ENCODE measurements at regions not wholly inside any gene's neighbourhood (a gene's known extent, or its start where the extent isn't known, plus 50 kb on each side); places are given as distances from the start of the nearest gene placed in this dataset.

DNA sequence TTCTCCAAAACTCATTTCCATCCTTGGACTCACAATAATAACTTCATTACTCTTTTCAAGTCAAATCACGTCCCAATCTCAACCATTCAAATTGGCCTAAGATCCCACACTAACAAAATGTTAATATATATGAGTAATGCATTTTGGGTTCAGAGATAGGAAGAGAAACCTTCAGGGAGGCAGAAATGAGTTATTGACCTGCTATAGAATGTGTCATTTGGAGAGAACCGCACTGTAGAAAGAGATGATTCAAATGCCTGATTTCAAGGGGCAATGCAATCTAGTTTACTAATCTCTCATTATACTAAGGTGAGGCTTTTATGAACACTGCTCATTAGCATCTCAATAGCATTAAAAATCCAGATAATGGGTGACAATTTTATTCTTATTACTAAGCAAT, 1595.0 kb upstream of the GOT2 start:
- DNase-seq = no peak

DNA sequence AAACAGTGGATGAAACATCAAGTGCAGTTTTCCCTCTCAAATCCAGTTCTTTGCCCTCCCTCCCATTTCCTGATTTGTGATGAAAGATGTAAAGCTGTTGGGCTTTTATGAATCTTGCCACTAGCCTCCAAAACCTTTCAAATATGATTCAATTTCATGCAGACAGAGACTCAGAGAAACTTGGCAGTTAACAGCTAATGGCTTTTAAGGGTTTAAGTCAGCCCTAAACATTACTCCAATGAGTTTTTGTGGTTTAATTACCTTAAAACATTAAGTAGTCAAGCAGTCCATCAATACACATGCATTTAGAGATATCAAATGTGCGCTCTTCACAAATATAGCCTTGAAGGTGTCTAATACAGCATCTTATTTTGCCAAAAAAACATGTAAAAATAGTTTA, 1594.0 kb upstream of the GOT2 start:
- DNase-seq = no peak

DNA sequence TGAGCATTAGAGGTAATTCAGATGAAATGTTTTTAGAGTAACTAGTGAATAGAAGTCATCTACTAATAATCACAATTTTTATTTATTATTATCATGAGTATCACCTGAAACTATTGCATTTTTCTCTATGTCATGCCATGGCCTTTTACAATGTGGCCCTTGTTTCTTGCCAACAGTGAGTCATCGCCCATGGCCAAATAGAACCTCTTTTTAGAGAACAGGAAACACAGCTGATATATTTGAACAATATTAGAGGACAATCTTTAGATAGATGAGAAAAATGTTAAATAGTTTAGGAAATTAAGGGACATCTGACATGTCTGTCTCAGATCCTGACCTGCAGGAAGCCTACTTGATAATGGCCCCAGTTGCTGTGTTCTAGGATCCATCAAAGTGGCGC, 1584.4 kb upstream of the GOT2 start:
- DNase-seq = no peak

GRCh38 chr16:60310846-60311445, 1576.8 kb upstream of the GOT2 start:
- no peak for DNase-seq

DNA sequence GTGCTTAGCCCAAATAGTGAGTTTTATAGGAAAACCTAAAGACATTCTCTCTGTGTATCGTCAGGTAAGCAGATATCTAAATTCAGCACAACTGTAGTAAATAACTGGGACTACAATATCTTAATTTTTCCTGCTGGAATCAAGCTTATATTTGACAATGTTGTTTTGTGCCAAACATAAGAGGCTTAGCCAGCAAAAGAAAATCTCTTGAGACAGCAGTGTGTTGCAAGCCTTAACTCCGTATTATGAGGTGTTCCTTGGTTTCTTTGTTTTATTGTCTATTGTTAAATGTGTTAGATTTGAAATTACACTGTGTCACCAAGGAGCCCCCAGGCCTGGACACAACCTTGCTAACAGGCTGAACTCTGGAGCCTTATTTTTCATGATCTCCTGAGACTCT, 1570.6 kb upstream of the GOT2 start:
- no peak for DNase-seq

GRCh38 chr16:60304066-60304465, 1570.0 kb upstream of the GOT2 start:
- DNase-seq = no peak

- DNase-seq = no peak
Measured at GRCh38 chr16:60302676-60303075, 1568.6 kb upstream of the GOT2 start.

- DNase-seq = no peak
Measured at GRCh38 chr16:60302261-60302660, 1568.1 kb upstream of the GOT2 start.

DNA sequence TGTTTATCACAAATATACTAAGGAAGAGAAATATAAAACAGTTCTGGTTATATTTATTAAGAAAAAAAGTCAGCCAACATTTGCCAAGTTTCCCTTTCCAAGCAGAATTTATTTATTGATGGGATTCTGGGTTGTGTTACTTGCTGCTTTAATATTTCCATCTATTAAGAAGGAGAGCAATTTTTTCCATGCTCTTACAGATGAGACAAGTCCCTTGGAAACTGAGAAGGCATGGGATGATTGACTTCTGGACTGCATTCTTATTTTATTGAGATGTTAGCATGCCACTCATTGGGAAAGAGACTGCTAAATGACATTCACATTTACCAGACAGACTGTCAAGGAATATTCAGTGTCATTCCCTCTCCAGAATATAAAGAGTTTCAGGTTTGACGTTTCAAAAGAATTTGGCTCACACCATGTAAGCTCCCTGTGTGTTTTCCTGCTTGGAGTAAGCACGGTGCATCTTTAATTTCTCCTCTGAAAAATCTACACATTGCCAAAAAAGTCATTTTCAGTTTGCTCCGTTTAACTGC, 1565.2 kb upstream of the GOT2 start:
- no peak for DNase-seq

DNA sequence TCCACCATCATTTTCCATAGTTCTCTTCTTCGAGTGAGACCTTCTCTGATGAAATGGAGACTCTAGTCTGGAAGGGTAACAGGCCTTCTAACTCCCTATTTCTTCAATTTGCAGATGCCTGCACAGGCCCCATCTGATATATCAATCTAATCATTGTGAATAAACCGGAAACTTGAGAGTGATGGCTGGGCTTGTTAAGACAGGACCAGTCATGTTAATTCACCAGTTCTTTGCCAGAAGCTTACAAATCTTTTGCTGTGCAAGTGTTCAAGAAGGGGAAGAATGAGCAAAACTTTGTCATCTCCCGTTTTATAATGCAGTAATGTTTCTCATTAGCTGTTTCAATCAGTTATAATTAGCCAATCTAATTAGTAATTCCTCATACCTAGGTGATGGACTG, 1561.3 kb upstream of the GOT2 start:
- DNase-seq = no peak

DNA sequence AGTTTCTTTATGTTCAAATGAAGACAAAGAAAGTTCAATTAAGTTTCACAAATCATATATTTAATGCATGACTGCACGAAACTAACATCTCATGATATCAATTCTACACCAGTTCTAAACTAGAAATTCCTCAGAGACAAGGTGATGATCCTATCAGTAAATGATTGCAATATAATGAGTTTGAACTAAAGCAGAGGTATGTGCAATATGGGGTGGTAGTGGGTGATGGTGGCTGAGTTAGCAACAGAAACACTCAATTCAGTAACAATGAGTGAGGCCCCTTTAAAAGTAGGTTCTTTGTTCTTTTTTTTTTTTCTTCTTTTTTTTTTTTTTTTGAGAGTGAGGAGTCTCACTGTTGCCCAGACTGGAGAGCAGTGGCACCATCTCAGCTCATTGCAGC, 1551.7 kb upstream of the GOT2 start:
- no peak for DNase-seq

DNA sequence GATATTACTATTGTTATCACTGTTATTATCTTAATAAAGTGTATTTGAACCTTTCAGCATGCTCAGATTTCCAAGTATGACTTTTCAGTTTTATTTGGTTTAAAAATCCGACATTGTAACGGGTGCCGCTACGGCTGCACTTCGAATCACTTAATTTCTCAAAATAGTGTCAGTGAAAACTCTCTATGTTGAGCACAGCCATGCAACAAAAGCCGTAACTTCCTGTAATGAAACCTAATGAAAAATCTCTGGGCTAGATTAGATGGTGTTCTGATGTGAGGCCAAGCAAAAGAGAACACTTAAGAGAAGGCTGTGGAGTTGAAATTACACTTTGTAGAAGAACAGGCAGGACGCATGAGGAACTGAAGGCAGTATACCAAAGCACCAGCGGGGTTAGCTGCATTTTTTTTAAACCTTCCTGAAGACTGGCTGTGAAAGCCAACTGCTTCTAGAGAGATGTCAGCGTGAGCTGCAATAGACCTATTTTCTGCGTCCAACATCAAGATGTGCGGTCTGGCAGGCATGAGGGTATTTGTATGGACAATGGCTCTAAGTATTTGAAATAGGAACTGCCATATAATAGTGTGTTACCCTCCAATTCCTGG, 1545.0 kb upstream of the GOT2 start:
- peak; percentile 14 for DNase-seq

- DNase-seq = no peak
Measured at GRCh38 chr16:60274431-60275019, 1540.4 kb upstream of the GOT2 start.

- no peak for DNase-seq
Measured at GRCh38 chr16:60271781-60272180, 1537.7 kb upstream of the GOT2 start.

GRCh38 chr16:60271025-60271771, 1537.1 kb upstream of the GOT2 start:
- no peak for DNase-seq

GRCh38 chr16:60261425-60261824, 1527.3 kb upstream of the GOT2 start:
- DNase-seq = no peak

- DNase-seq = no peak
Measured at GRCh38 chr16:60259956-60260355, 1525.8 kb upstream of the GOT2 start.

DNA sequence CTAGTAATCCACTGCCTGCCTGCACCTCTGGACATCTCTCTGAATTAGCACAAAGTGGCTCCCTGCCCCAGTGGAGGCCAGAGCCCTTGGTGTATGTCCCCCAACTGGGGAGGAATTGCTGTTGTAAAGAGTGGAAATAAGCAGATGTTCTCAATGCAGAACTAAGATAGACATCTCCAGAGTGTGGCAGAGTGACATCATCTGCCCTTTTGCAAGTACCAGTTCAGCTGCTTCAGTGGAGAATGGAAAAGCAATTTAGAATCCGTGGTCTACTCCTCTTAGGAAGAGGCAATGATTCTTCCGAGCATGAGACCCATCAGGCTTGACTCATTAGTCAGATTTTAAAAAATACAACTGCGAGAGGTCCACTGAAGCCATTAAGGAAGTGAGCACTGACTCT, 1512.0 kb upstream of the GOT2 start:
- no peak for DNase-seq

DNA sequence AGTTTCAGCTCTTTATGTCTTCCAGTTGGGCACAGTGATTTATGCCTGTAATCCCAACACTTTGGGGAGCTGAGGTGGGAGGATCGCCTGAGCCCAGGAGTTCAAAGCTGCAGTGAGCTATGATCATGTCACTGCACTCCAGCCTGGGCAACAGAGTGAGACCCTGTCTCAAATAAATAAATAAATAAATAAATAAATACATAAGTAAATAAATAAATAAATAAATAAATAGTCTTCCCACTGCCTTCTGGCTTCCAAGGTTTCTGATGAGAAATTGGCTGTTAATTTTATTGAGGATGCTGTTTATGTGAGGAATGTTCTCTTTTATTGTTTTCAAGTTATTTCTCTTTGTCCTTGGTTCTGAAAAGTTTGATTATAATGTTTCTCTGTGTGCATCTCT, 1507.6 kb upstream of the GOT2 start:
- DNase-seq = no peak

GRCh38 chr16:60230666-60231065, 1496.5 kb upstream of the GOT2 start:
- no peak for DNase-seq

DNA sequence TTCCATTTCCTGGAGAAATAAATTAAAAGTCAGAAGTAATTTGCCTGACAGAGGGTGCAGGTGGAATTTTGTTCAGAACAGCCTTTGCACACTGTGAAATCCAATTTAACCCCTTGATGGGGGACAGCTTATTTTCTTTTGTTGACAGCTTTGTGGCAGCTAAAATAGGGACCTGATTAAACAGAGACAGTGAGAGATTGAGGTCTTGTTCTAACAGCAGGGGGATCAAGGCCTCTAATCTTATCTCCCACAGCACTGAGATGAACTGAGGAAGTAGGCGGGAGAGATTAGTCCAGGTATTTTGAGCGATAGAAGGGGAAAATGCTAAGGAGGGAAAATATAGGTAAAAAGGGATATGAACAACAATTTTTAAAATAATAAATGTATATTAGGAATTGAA, 1491.4 kb upstream of the GOT2 start:
- no peak for DNase-seq

- no peak for DNase-seq
Measured at GRCh38 chr16:60217787-60218186, 1483.7 kb upstream of the GOT2 start.

DNA sequence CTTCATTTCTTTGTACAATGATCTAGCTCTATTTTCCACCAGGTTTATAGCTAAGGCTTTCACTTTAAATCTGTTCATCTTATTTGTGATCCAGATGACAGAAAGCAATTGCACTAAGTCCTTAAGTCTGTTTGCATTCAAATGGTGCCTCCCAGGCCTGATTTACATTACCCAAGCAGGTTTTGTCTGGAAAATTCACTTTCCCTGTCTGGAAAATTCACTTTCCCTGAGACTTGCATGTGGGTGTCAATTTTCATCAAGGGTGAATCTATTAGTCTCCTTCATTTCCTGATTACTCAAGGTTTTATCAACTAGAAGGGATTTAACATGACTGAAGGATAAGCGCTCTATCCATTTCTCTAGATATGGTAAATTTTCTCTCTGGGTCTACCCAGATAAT, 1480.2 kb upstream of the GOT2 start:
- DNase-seq = no peak

DNA sequence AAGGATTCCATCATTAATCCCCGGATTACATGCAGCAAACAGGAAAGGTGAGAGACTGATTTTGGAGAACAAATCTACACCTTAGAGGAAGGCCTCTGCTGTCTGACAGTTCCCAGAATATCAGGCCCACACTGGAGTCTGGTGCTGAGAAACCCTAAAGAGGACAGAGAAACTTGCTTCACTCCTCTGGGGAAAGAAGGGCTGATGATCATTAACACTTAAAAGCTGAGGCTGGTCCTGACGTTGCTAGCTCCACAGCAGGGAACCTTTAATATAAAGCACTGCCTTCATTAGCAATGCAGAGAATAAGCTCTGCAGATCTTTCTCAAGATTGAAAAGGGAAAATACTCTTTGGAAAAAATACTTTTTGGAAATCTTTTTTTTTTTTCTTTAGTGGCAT, 1472.4 kb upstream of the GOT2 start:
- DNase-seq = no peak
